SK-N-SH (cell line): ENCODE measurements at regions not wholly inside any gene's neighbourhood (a gene's known extent, or its start where the extent isn't known, plus 50 kb on each side); places are given as distances from the start of the nearest gene placed in this dataset.
"Not testable (repeated sequence)": the region's sequence is repeated elsewhere in the genome, so short reads cannot be mapped to it uniquely, and the experiment has no call there.

Source experiments
- CTCF ChIA-PET: fragments of 300-600, 350-600 bp; formaldehyde crosslinking; extraction: SDS; loops from one replicate; lab custom pipeline; 2021; lab: Yijun Ruan, JAX
- POLR2A ChIA-PET: fragments of 350-600 bp; sonication (Branson Sonifier 250); formaldehyde crosslinking; extraction: SDS; loops from one replicate; lab custom pipeline; 2020; ENCODE audit warnings: antibody characterized with exemption, inconsistent platforms; lab: Yijun Ruan, JAX
- DNase-seq: peaks from one replicate; pipeline ENCODE4 v3.0.0; 2012
- H2AFZ ChIP-seq: fragments of 200-600 bp; sonication (generic); 2 replicates; pipeline ENCODE4 v1.8.1; 2016; ENCODE audit warnings: antibody characterized with exemption, mild to moderate bottlenecking, low read depth
- H3F3A ChIP-seq: fragments of 200-600 bp; sonication (generic); replicated peaks from 2 replicates; pipeline ENCODE3; 2016; ENCODE audit warnings: antibody characterized with exemption, mild to moderate bottlenecking; ENCODE audit not compliant: insufficient read depth
- H3K27ac ChIP-seq, 2 experiments: fragments of 200-500 bp in 1 of 2; fragments of 200-600 bp in 1 of 2; sonication (Bioruptor generic) in 1 of 2; sonication (generic), shearing (Covaris generic) in 1 of 2; 2 replicates each; pipeline versions ENCODE4 v1.5.1 to v1.6.1; 2014 to 2016; ENCODE audit warnings: low read depth in 2 of 2, inconsistent platforms in 1 of 2, low read length in 1 of 2, mild to moderate bottlenecking in 1 of 2, mixed read lengths in 1 of 2
- H3K27me3 ChIP-seq: fragments of 200-600 bp; sonication (generic), shearing (Covaris generic); 2 replicates; pipeline ENCODE4 v1.6.1; 2016; ENCODE audit warnings: mixed run types; ENCODE audit not compliant: insufficient read depth
- H3K36me3 ChIP-seq, 2 experiments: fragments of 200-500 bp in 1 of 2; fragments of 200-600 bp in 1 of 2; sonication (Bioruptor generic) in 1 of 2; sonication (generic) in 1 of 2; replicated peaks in 1 of 2; 2 replicates each; pipeline versions ENCODE3 to v1.5.1; 2014 to 2016; ENCODE audit warnings: low read length in 1 of 2, mild to moderate bottlenecking in 1 of 2; ENCODE audit not compliant: insufficient read depth in 2 of 2, control insufficient read depth in 1 of 2
- H3K4me1 ChIP-seq, 2 experiments: fragments of 200-500 bp in 1 of 2; fragments of 200-600 bp in 1 of 2; sonication (Bioruptor generic) in 1 of 2; sonication (generic), shearing (Covaris generic) in 1 of 2; 2 replicates each; pipeline versions ENCODE4 v1.5.1 to v1.6.1; 2014 to 2016; ENCODE audit warnings: low read depth in 1 of 2, low read length in 1 of 2, mixed run types in 1 of 2; ENCODE audit not compliant: insufficient read depth in 2 of 2, control insufficient read depth in 1 of 2
- H3K4me2 ChIP-seq: fragments of 200-600 bp; sonication (generic), shearing (Covaris generic); 2 replicates; pipeline ENCODE4 v1.6.1; 2017; ENCODE audit warnings: mixed run types
- H3K4me3 ChIP-seq, 2 experiments: fragments of 200-500 bp in 1 of 2; fragments of 200-600 bp in 1 of 2; sonication (Bioruptor generic) in 1 of 2; sonication (generic), shearing (Covaris generic) in 1 of 2; 2 replicates each; pipeline versions ENCODE4 v1.5.1 to v1.8.1; 2014 to 2016; ENCODE audit warnings: low read depth in 2 of 2, inconsistent platforms in 1 of 2, low read length in 1 of 2, mild to moderate bottlenecking in 1 of 2, mixed read lengths in 1 of 2, moderate library complexity in 1 of 2
- H3K79me2 ChIP-seq: fragments of 200-600 bp; sonication (generic); 2 replicates; pipeline ENCODE4 v1.8.1; 2017; ENCODE audit warnings: mild to moderate bottlenecking; ENCODE audit not compliant: insufficient read depth
- H3K9ac ChIP-seq: fragments of 200-600 bp; sonication (generic); 2 replicates; pipeline ENCODE4 v1.6.1; 2017; ENCODE audit warnings: mixed run types
- H3K9me2 ChIP-seq: fragments of 200-600 bp; sonication (generic); 2 replicates; pipeline ENCODE4 v1.6.1; 2017; ENCODE audit warnings: mixed run types
- H3K9me3 ChIP-seq: fragments of 200-600 bp; sonication (generic); 2 replicates; pipeline ENCODE4 v1.6.1; 2017; ENCODE audit warnings: mixed run types, mild to moderate bottlenecking, moderate library complexity
- H4K20me1 ChIP-seq: fragments of 200-600 bp; sonication (generic); 2 replicates; pipeline ENCODE4 v1.6.1; 2017; ENCODE audit warnings: mild to moderate bottlenecking, mixed run types; ENCODE audit not compliant: insufficient read depth
- EP300 ChIP-seq, 2 experiments: IDR thresholded peaks; 2 replicates each; pipeline versions ENCODE4 v1.4.0 to v1.6.1; 2012; ENCODE audit warnings: borderline replicate concordance in 1 of 2, low read depth in 1 of 2, low read length in 1 of 2
- EZH2phosphoT487 ChIP-seq: fragments of 200-600 bp; sonication (generic); IDR thresholded peaks from 2 replicates; pipeline ENCODE4 v1.6.1; 2017; ENCODE audit warnings: low read depth, mixed run types, mild to moderate bottlenecking, antibody characterized with exemption, moderate library complexity, borderline replicate concordance
- FOXJ3 ChIP-seq: sonication (generic); formaldehyde crosslinking; IDR thresholded peaks from 2 replicates; pipeline ENCODE4 v1.5.1; 2020; ENCODE audit warnings: mild to moderate bottlenecking, missing genetic modification reagents
- FOXM1 ChIP-seq: IDR thresholded peaks from 2 replicates; pipeline ENCODE4 v1.4.0; 2012; ENCODE audit warnings: low read depth, mild to moderate bottlenecking
- GABPA ChIP-seq: IDR thresholded peaks from 2 replicates; pipeline ENCODE4 v1.4.0; 2012; ENCODE audit warnings: low read depth, mild to moderate bottlenecking
- IRF3 ChIP-seq: fragments of 150-350 bp; IDR thresholded peaks from 2 replicates; pipeline ENCODE4 v1.6.1; 2016; ENCODE audit warnings: mild to moderate bottlenecking, low read depth, low read length
- MEF2A ChIP-seq: IDR thresholded peaks from 2 replicates; pipeline ENCODE4 v1.4.0; 2012; ENCODE audit warnings: low read depth, borderline replicate concordance
- NRF1 ChIP-seq: IDR thresholded peaks from 2 replicates; pipeline ENCODE4 v1.6.1; 2012; ENCODE audit warnings: low read depth, mild to moderate bottlenecking, low read length
- PBX3 ChIP-seq: IDR thresholded peaks from 2 replicates; pipeline ENCODE4; 2012
- RAD21 ChIP-seq: IDR thresholded peaks from 2 replicates; pipeline ENCODE4 v1.6.1; 2012; ENCODE audit warnings: mild to moderate bottlenecking, low read length
- RCOR1 ChIP-seq: fragments of 150-350 bp; IDR thresholded peaks from 2 replicates; pipeline ENCODE4 v1.6.1; 2017; ENCODE audit warnings: antibody characterized with exemption, low read length
- SIN3A ChIP-seq: IDR thresholded peaks from 2 replicates; pipeline ENCODE4 v1.6.1; 2012; ENCODE audit warnings: low read depth, mild to moderate bottlenecking, low read length, moderate library complexity, borderline replicate concordance
- SMC3 ChIP-seq: IDR thresholded peaks from 2 replicates; pipeline ENCODE4 v1.6.1; 2012; ENCODE audit warnings: low read depth, low read length, improper control_type of control experiment
- TCF12 ChIP-seq: IDR thresholded peaks from 2 replicates; pipeline ENCODE4 v1.4.0; 2012
- USF1 ChIP-seq: IDR thresholded peaks from 2 replicates; pipeline ENCODE4 v1.4.0; 2012; ENCODE audit warnings: low read depth, borderline replicate concordance
- ZBTB33 ChIP-seq: IDR thresholded peaks from 2 replicates; pipeline ENCODE4 v1.4.0; 2012; ENCODE audit warnings: low read depth, borderline replicate concordance
- WGBS: methylation state at CpG from one replicate; pipeline ENCODE4 v1.1.6; 2017; ENCODE audit warnings: low lambda C conversion rate; 5-methylcytosine and 5-hydroxymethylcytosine counted together

GRCh38 chr14:105647784-105648608 lies 121.6 kb downstream of the TMEM121 start:
- H3F3A ChIP-seq = no peaks in the 10 kb centered on the region
- no peaks in the 10 kb centered on the region for H4K20me1 ChIP-seq
- H3K4me2 ChIP-seq = no peak overlapping the region
- TF ChIP-seq TCF12 = no peak
- no peak for TF ChIP-seq RAD21
- TF ChIP-seq FOXM1 = no peak
- no peak for TF ChIP-seq FOXJ3
- no peak for TF ChIP-seq SMC3
- TF ChIP-seq RCOR1 = no peak
- no peak for TF ChIP-seq SIN3A
- no peak for TF ChIP-seq EP300 (IDR thresholded peaks at IDR 0.05; ENCODE audit: borderline replicate concordance in 1 of 2, low read depth in 1 of 2, low read length in 1 of 2)
- TF ChIP-seq NRF1 = no peak
- TF ChIP-seq USF1 = no peak
- TF ChIP-seq IRF3 = no peak
- no peak for TF ChIP-seq ZBTB33
- TF ChIP-seq GABPA = no peak
- TF ChIP-seq MEF2A = no peak
- TF ChIP-seq EZH2phosphoT487 = no peak
- TF ChIP-seq PBX3 = no peak
- H3K79me2 ChIP-seq = no peaks in the 10 kb centered on the region
- H3K36me3 ChIP-seq = no peaks in the 10 kb centered on the region
- no peak overlapping the region for H3K9ac ChIP-seq
- H3K9me2 ChIP-seq = no peaks in the 10 kb centered on the region
- no peak overlapping the region for H3K4me3 ChIP-seq
- POLR2A ChIA-PET = no interaction called here
- no peak overlapping the region for H2AFZ ChIP-seq
- H3K9me3 ChIP-seq = no peaks in the 10 kb centered on the region
- H3K27ac ChIP-seq = no peak overlapping the region
- 7% methylated on average over 12 of the region's 30 CpGs for WGBS
- no peaks in the 10 kb centered on the region for H3K4me1 ChIP-seq
- no peaks in the 10 kb centered on the region for H3K27me3 ChIP-seq
- CTCF ChIA-PET = no interaction called here
- DNase-seq = no peak

- H4K20me1 ChIP-seq, H3K36me3 ChIP-seq, H3K27ac ChIP-seq, POLR2A ChIA-PET, DNase-seq, H3K9me2 ChIP-seq, H3K79me2 ChIP-seq, H3K4me1 ChIP-seq, H3K27me3 ChIP-seq, H3K9me3 ChIP-seq, H3K9ac ChIP-seq, H3K4me2 ChIP-seq, H2AFZ ChIP-seq, CTCF ChIA-PET, H3K4me3 ChIP-seq, H3F3A ChIP-seq: not testable (repeated sequence)
- 2% methylated on average over 9 of the region's 13 CpGs for WGBS
These were observed 122.5 kb downstream of the TMEM121 start for GRCh38 chr14:105648609-105649535.

GRCh38 chr14:105652317-105652716 lies 125.9 kb downstream of the TMEM121 start:
- H3K79me2 ChIP-seq, H3K9me3 ChIP-seq, H3K36me3 ChIP-seq, POLR2A ChIA-PET, H3F3A ChIP-seq, H4K20me1 ChIP-seq, H3K4me3 ChIP-seq, DNase-seq, H2AFZ ChIP-seq, H3K4me1 ChIP-seq, H3K4me2 ChIP-seq, H3K9ac ChIP-seq, H3K27me3 ChIP-seq, CTCF ChIA-PET, H3K27ac ChIP-seq, H3K9me2 ChIP-seq: not testable (repeated sequence)
- WGBS = no CpG with 5 or more reads among the region's 8 CpGs
